HCT116 (cell line): ENCODE measurements at regions not wholly inside any gene's neighbourhood (a gene's known extent, or its start where the extent isn't known, plus 50 kb on each side); places are given as distances from the start of the nearest gene placed in this dataset.

Source experiments
- ATAC-seq: fragments of 200-7000 bp; cut with Tn5 transposase; 2 replicates; pipeline ENCODE4 v1.9.1; 2020; ENCODE audit warnings: mild to moderate bottlenecking, moderate library complexity
- BruUV-seq: library from RNA; stranded (reverse); fragments of 400-500 nt; replicated peaks from 2 replicates; lab custom pipeline; 2021; lab: Mats Ljungman, UMichigan
- CTCF ChIA-PET: fragments of 300-600 bp; sonication (Branson Sonifier 250); formaldehyde crosslinking; loops from one replicate; lab custom pipeline; 2021; ENCODE audit warnings: antibody characterized with exemption; lab: Charles Lee
- POLR2A ChIA-PET: fragments of 300-600, 350-600 bp; sonication (Branson Sonifier 250); formaldehyde crosslinking; loops from one replicate; lab custom pipeline; 2021; ENCODE audit warnings: antibody characterized with exemption; lab: Charles Lee
- RAD21 ChIA-PET, 2 experiments: fragments of 300-600 bp; sonication (Branson Sonifier 250); formaldehyde crosslinking; loops; one replicate each; lab custom pipeline; 2023; ENCODE audit warnings: low total read pairs in 2 of 2; ENCODE audit not compliant: uncharacterized antibody in 2 of 2, unreplicated experiment in 2 of 2, low non-redundant PET in 1 of 2; lab: Charles Lee
- DNase-seq: peaks from one replicate; pipeline ENCODE4 v3.0.0-alpha.2; 2010; ENCODE audit warnings: low read depth, low spot score
- H2AFZ ChIP-seq: fragments of 200-600 bp; shearing (Covaris generic), sonication (generic); 2 replicates; pipeline ENCODE4 v1.6.1; 2017; ENCODE audit warnings: low read depth, mixed run types, mixed read lengths, antibody characterized with exemption, low read length; ENCODE audit not compliant: poor library complexity, severe bottlenecking
- H3K27ac ChIP-seq: 2 replicates; pipeline ENCODE4 v1.5.1; 2012; ENCODE audit warnings: low read depth, low read length
- H3K27me3 ChIP-seq: fragments of 200-600 bp; sonication (generic); 2 replicates; pipeline ENCODE4 v1.6.1; 2016; ENCODE audit warnings: mixed run types, low read length, mixed read lengths; ENCODE audit not compliant: insufficient read depth
- H3K36me3 ChIP-seq, 2 experiments: fragments of 200-500 bp in 1 of 2; fragments of 200-600 bp in 1 of 2; sonication (Bioruptor generic) in 1 of 2; sonication (generic) in 1 of 2; 2 replicates each; pipeline versions ENCODE4 v1.5.1 to v1.6.1; 2014 to 2016; ENCODE audit warnings: low read length in 2 of 2, inconsistent platforms in 1 of 2, mixed read lengths in 1 of 2, mixed run types in 1 of 2; ENCODE audit not compliant: insufficient read depth in 2 of 2, control insufficient read depth in 1 of 2
- H3K4me1 ChIP-seq, 2 experiments: fragments of 200-600 bp in 1 of 2; sonication (generic) in 1 of 2; 2 replicates each; pipeline versions ENCODE4 v1.5.1 to v1.6.1; 2012 to 2017; ENCODE audit warnings: low read length in 2 of 2, inconsistent platforms in 1 of 2, mild to moderate bottlenecking in 1 of 2, mixed read lengths in 1 of 2, mixed run types in 1 of 2, moderate library complexity in 1 of 2; ENCODE audit not compliant: insufficient read depth in 2 of 2, control insufficient read depth in 1 of 2
- H3K4me2 ChIP-seq: fragments of 200-600 bp; sonication (generic); 2 replicates; pipeline ENCODE4 v1.6.1; 2017; ENCODE audit warnings: mixed run types, low read length, mixed read lengths
- H3K4me3 ChIP-seq, 2 experiments: fragments of 200-600 bp in 1 of 2; sonication (generic) in 1 of 2; replicated peaks in 1 of 2; 2 replicates each; pipeline ENCODE4 v1.5.1; 2011 to 2016; ENCODE audit warnings: low read length in 2 of 2, control low read depth in 1 of 2, low read depth in 1 of 2, mild to moderate bottlenecking in 1 of 2, mixed read lengths in 1 of 2, mixed run types in 1 of 2
- H3K79me2 ChIP-seq: fragments of 200-600 bp; sonication (generic); 2 replicates; pipeline ENCODE4 v1.6.1; 2017; ENCODE audit warnings: mild to moderate bottlenecking, mixed run types, low read length, moderate library complexity, mixed read lengths; ENCODE audit not compliant: insufficient read depth
- H3K9ac ChIP-seq: fragments of 200-600 bp; sonication (generic); 2 replicates; pipeline ENCODE4 v1.6.1; 2016; ENCODE audit warnings: low read length, mixed read lengths
- H3K9me2 ChIP-seq: fragments of 200-600 bp; sonication (generic), shearing (Covaris generic); 2 replicates; pipeline ENCODE4 v1.6.1; 2017; ENCODE audit warnings: mixed run types, mild to moderate bottlenecking, moderate library complexity; ENCODE audit not compliant: insufficient read depth
- H3K9me3 ChIP-seq, 2 experiments: fragments of 200-500 bp in 1 of 2; fragments of 200-600 bp in 1 of 2; sonication (Bioruptor generic) in 1 of 2; sonication (generic) in 1 of 2; 2 replicates each; pipeline ENCODE4 v1.6.1; 2014 to 2017; ENCODE audit warnings: low read length in 2 of 2, mixed read lengths in 2 of 2, inconsistent platforms in 1 of 2, low read depth in 1 of 2, mild to moderate bottlenecking in 1 of 2, mixed run types in 1 of 2, moderate library complexity in 1 of 2; ENCODE audit not compliant: control insufficient read depth in 1 of 2, insufficient read depth in 1 of 2
- H4K20me1 ChIP-seq: fragments of 200-600 bp; sonication (generic), shearing (Covaris generic); 2 replicates; pipeline ENCODE4 v1.6.1; 2017; ENCODE audit warnings: mixed run types, mild to moderate bottlenecking, moderate library complexity; ENCODE audit not compliant: insufficient read depth
- CBX3 ChIP-seq: IDR thresholded peaks from 2 replicates; pipeline ENCODE4 v1.6.1; 2012; ENCODE audit warnings: low read depth
- EZH2 ChIP-seq: fragments of 200-600 bp; sonication (generic); IDR thresholded peaks from 2 replicates; pipeline ENCODE4 v1.6.1; 2017; ENCODE audit warnings: antibody characterized with exemption, mixed run types
- EZH2phosphoT487 ChIP-seq: fragments of 200-600 bp; IDR thresholded peaks from 2 replicates; pipeline ENCODE4 v1.6.1; 2018; ENCODE audit warnings: antibody characterized with exemption, borderline replicate concordance
- FOSL1 ChIP-seq: IDR thresholded peaks from 2 replicates; pipeline ENCODE4 v1.6.1; 2012; ENCODE audit warnings: low read depth
- JUND ChIP-seq: IDR thresholded peaks from 2 replicates; pipeline ENCODE4 v1.6.1; 2012
- POLR2A ChIP-seq: IDR thresholded peaks from 2 replicates; pipeline ENCODE4 v1.7.0; 2011; ENCODE audit warnings: borderline replicate concordance; ENCODE audit not compliant: insufficient read depth, insufficient read length; ENCODE audit errors: extremely low read depth
- POLR2AphosphoS5 ChIP-seq: IDR thresholded peaks from 2 replicates; pipeline ENCODE4 v1.6.1; 2011; ENCODE audit warnings: mild to moderate bottlenecking, low read depth, low read length, moderate library complexity
- RAD21 ChIP-seq: IDR thresholded peaks from 2 replicates; pipeline ENCODE4 v1.6.1; 2012; ENCODE audit warnings: low read depth, mild to moderate bottlenecking
- SIN3A ChIP-seq: IDR thresholded peaks from 2 replicates; pipeline ENCODE4 v1.6.1; 2012; ENCODE audit warnings: low read depth
- SP1 ChIP-seq: IDR thresholded peaks from 2 replicates; pipeline ENCODE4 v1.6.1; 2012; ENCODE audit warnings: low read depth
- SRF ChIP-seq: IDR thresholded peaks from 2 replicates; pipeline ENCODE4 v1.6.1; 2012; ENCODE audit warnings: low read depth
- TCF7L2 ChIP-seq: IDR thresholded peaks from 2 replicates; pipeline ENCODE4 v1.7.0; 2011; ENCODE audit warnings: borderline replicate concordance, inconsistent platforms; ENCODE audit not compliant: insufficient read depth, insufficient read length; ENCODE audit errors: extremely low read depth
- ZNF274 ChIP-seq: fragments of 200-500 bp; sonication (Bioruptor generic); IDR thresholded peaks from 2 replicates; pipeline ENCODE4 v1.6.1; 2014; ENCODE audit warnings: mild to moderate bottlenecking, low read depth, low read length, inconsistent platforms
- intact Hi-C: fragments of 100-400 bp; cut with micrococcal nuclease; formaldehyde crosslinking; loops from 2 replicates; pipeline ENCODE4 v1.10.0; 2022
- TF ChIP-seq, protein P1 (sequence below): IDR thresholded peaks from 2 replicates; pipeline ENCODE4 v1.6.1; 2012; ENCODE audit warnings: low read depth
- TF ChIP-seq, protein P2 (sequence below): IDR thresholded peaks from 2 replicates; pipeline ENCODE4 v1.6.1; 2012

DNA sequence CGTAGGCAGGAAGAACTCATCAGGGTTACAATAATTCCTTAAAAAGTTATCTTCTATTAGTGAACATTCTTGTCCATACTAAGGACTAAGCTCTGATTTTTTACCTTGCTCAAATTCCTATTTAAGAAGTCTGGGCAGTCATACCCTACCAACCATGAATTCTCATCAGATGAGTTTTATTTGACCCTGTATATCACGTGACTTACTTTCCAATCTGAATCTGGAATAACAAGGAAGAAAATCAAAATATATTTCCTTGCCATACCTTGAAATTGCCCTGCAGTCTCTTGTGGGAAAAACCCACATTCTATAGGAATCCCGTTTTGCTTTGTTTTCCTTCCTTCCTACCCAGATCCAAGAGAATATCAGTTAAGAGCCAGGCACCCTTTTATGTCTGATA is 352.7 kb downstream of the AKAIN1 start:
- H3K27ac ChIP-seq = no peak overlapping the region
- H2AFZ ChIP-seq = no peak overlapping the region
- no peak overlapping the region for H3K9ac ChIP-seq
- no peaks in the 10 kb centered on the region for H3K4me1 ChIP-seq
- ChIA-PET CTCF (no interaction called here), POLR2A (no interaction called here), RAD21 (no interaction called here)
- H4K20me1 ChIP-seq = no peaks in the 10 kb centered on the region
- H3K4me2 ChIP-seq = no peak overlapping the region
- intact Hi-C loops = no loop called here
- H3K9me3 ChIP-seq = peaks cover 6 to 27% of the 10 kb centered on the region in 2 experiments; a peak in 2 of 4 replicates
- no peaks in the 10 kb centered on the region for H3K79me2 ChIP-seq
- no peak for TF ChIP-seq SP1
- no peak for TF ChIP-seq EZH2
- no peak for TF ChIP-seq CBX3
- no peak for TF ChIP-seq SRF
- no peak for TF ChIP-seq ZNF274
- no peak for TF ChIP-seq POLR2A
- TF ChIP-seq, protein P1, sequence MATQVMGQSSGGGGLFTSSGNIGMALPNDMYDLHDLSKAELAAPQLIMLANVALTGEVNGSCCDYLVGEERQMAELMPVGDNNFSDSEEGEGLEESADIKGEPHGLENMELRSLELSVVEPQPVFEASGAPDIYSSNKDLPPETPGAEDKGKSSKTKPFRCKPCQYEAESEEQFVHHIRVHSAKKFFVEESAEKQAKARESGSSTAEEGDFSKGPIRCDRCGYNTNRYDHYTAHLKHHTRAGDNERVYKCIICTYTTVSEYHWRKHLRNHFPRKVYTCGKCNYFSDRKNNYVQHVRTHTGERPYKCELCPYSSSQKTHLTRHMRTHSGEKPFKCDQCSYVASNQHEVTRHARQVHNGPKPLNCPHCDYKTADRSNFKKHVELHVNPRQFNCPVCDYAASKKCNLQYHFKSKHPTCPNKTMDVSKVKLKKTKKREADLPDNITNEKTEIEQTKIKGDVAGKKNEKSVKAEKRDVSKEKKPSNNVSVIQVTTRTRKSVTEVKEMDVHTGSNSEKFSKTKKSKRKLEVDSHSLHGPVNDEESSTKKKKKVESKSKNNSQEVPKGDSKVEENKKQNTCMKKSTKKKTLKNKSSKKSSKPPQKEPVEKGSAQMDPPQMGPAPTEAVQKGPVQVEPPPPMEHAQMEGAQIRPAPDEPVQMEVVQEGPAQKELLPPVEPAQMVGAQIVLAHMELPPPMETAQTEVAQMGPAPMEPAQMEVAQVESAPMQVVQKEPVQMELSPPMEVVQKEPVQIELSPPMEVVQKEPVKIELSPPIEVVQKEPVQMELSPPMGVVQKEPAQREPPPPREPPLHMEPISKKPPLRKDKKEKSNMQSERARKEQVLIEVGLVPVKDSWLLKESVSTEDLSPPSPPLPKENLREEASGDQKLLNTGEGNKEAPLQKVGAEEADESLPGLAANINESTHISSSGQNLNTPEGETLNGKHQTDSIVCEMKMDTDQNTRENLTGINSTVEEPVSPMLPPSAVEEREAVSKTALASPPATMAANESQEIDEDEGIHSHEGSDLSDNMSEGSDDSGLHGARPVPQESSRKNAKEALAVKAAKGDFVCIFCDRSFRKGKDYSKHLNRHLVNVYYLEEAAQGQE = no peak
- no peak for TF ChIP-seq SIN3A
- H3K4me3 ChIP-seq = no peak overlapping the region
- ATAC-seq = no peak
- no peaks in the 10 kb centered on the region for H3K27me3 ChIP-seq
- DNase-seq = no peak
- H3K36me3 ChIP-seq = no peaks in the 10 kb centered on the region
- BruUV-seq = no TSS peak
- no peaks in the 10 kb centered on the region for H3K9me2 ChIP-seq

DNA sequence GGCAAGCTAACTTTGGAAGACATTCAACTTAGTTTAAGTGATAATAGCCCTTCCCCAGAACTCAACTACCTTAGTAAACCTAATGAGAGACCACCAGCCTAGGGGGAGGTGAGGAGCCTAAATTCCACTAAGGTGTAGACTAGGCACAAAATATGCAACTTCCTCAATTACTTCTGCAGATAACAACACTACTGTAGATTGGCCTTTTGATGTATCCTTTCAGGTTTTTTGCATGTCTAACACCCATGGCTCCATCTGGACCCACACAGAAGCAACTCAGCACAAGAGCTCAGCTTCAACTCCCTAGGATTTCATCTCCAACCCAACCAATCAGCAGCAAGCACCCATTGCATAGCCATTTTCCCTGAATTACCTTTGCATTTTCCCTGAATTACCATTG is 353.3 kb downstream of the AKAIN1 start:
- no peak overlapping the region for H2AFZ ChIP-seq
- peaks cover 6 to 31% of the 10 kb centered on the region in 2 experiments; a peak in 2 of 4 replicates for H3K9me3 ChIP-seq
- H3K4me1 ChIP-seq = no peaks in the 10 kb centered on the region
- ChIA-PET CTCF (no interaction called here), POLR2A (no interaction called here), RAD21 (no interaction called here)
- H3K9ac ChIP-seq = no peak overlapping the region
- H3K27ac ChIP-seq = no peak overlapping the region
- no peak overlapping the region for H3K4me3 ChIP-seq
- ATAC-seq (no peak), DNase-seq (no peak)
- H3K9me2 ChIP-seq = no peaks in the 10 kb centered on the region
- H4K20me1 ChIP-seq = no peaks in the 10 kb centered on the region
- no peaks in the 10 kb centered on the region for H3K36me3 ChIP-seq
- H3K4me2 ChIP-seq = no peak overlapping the region
- TF ChIP-seq POLR2AphosphoS5 (no peak), TCF7L2 (no peak), EZH2phosphoT487 (no peak), FOSL1 (no peak), JUND (no peak), SIN3A (no peak), POLR2A (no peak), RAD21 (no peak)
- TF ChIP-seq, protein P2, sequence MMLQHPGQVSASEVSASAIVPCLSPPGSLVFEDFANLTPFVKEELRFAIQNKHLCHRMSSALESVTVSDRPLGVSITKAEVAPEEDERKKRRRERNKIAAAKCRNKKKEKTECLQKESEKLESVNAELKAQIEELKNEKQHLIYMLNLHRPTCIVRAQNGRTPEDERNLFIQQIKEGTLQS = no peak
- intact Hi-C loops = no loop called here
- no TSS peak for BruUV-seq
- no peaks in the 10 kb centered on the region for H3K79me2 ChIP-seq
- no peaks in the 10 kb centered on the region for H3K27me3 ChIP-seq
